ENCODE measurements at regions not wholly inside any gene's neighbourhood (a gene's known extent, or its start where the extent isn't known, plus 50 kb on each side); places are given as distances from the start of the nearest gene placed in this dataset.

GRCh38 chr15:88377509-88377908, 89.7 kb downstream of the MRPL46 start:
- H3K27ac ChIP-seq: no peak overlapping the region
- TF ChIP-seq CTCF (conservative IDR thresholded peaks at IDR 0.05): no peak

- no peak overlapping the region for H3K27ac ChIP-seq
- no peak for TF ChIP-seq CTCF (conservative IDR thresholded peaks at IDR 0.05)
These were observed 90.5 kb downstream of the MRPL46 start for GRCh38 chr15:88376574-88377174.

GRCh38 chr15:88375234-88375927, 91.8 kb downstream of the MRPL46 start:
- no peak overlapping the region for H3K27ac ChIP-seq

GRCh38 chr15:88365124-88365523, 102.1 kb downstream of the MRPL46 start:
- no peak for TF ChIP-seq CTCF (conservative IDR thresholded peaks at IDR 0.05)
- H3K27ac ChIP-seq: no peak overlapping the region

More at GRCh38 chr15:88375234-88375927, 91.8 kb downstream of the MRPL46 start:
- TF ChIP-seq CTCF (conservative IDR thresholded peaks at IDR 0.05): no peak

GRCh38 chr15:88348579-88349230, 92.2 kb upstream of the NTRK3 start:
- H3K27ac ChIP-seq: no peak overlapping the region
- TF ChIP-seq CTCF (conservative IDR thresholded peaks at IDR 0.05): no peak

- H3K27ac ChIP-seq: no peak overlapping the region
- TF ChIP-seq CTCF (conservative IDR thresholded peaks at IDR 0.05): no peak
These were observed 89.4 kb upstream of the NTRK3 start for GRCh38 chr15:88345962-88346361.

GRCh38 chr15:88344786-88345185, 88.2 kb upstream of the NTRK3 start:
- TF ChIP-seq CTCF (conservative IDR thresholded peaks at IDR 0.05): no peak

More at GRCh38 chr15:88344786-88345185, 88.2 kb upstream of the NTRK3 start:
- no peak overlapping the region for H3K27ac ChIP-seq
